GM19328 (cell line): ENCODE measurements at regions not wholly inside any gene's neighbourhood (a gene's known extent, or its start where the extent isn't known, plus 50 kb on each side); places are given as distances from the start of the nearest gene placed in this dataset.

Source experiments
- ATAC-seq: cut with Tn5 transposase; IDR thresholded peaks from one replicate; pipeline ENCODE4 v1.9.1; 2021; ENCODE audit warnings: mild to moderate bottlenecking, moderate library complexity; ENCODE audit not compliant: unreplicated experiment

DNA sequence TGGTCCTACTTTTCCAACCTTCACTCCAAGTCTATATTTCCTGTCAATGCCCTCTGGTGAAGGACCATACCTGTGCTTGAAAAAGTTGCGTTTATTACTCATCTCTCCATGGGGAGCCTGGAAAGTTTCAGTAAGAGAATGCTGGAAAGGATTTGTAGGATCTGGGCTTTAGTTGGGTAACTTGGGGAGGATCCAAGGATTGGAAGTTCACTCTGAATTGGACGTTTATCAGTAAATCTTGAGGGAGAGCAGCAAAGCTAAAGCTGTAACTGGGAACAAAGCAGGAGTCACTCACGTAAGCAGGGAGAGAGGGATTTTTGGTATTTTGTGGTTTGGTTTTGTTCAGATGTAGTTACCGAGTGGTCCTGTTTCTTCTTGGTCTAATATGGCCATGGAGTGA, 51.4 kb upstream of the NPVF start:
- ATAC-seq = no peak

DNA sequence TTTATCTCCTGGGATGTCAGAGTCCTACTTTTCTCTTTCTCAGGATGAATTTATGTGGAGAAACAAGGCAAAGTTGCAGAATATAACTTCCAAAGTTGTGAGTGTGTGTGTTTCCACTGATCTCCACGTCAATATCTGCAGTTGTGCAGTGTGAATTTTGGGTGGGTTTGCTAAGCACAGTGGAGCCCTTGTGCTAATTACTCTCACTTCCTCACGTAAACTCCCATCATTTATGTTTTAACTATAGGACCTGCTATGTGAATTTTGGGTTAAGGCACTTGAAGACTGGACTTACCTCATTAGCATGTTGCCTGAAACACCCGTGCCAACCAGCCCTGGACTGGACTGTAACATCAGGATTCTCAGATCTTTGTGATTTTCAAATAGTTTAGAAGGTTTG, 51.9 kb upstream of the NPVF start:
- ATAC-seq = no peak

DNA sequence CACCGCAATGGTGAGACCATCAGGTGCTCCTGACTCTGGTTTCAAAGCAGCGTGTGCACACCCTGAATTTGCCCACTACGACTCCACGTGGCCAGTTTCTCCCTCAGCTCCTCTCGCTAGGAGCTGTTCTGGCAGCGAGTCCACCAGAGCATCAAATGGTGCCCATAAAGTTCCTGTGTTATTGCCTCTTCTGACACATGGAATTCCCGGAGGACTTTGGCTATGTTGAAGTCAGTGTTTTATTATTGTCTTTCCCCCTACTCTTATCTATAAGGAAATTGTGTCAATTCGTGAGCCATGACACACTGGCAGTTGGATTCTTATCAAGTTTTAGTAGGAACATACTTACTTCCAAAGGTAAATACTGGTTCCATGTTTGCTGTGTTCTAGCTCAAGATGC, 53.9 kb upstream of the NPVF start:
- no peak for ATAC-seq

DNA sequence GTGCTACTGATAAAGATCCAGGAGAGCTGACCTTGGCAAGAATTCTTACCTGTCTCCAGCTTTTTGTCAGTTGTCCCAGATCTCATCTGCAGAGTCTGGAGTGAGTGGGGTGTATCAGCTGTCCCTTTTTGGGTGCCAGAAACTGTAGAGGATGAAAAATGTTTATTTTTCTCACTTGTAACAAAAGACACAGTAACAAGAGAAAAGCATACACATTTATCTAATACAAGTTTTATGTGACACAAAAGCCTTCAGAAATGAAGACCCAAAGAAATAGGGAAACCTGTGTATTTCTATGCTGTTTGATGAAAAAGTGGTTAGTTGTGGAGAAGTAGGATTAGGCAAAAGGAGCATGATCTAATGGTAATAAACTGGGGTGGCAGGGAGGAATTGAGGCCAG, 58.5 kb upstream of the NPVF start:
- no peak for ATAC-seq

DNA sequence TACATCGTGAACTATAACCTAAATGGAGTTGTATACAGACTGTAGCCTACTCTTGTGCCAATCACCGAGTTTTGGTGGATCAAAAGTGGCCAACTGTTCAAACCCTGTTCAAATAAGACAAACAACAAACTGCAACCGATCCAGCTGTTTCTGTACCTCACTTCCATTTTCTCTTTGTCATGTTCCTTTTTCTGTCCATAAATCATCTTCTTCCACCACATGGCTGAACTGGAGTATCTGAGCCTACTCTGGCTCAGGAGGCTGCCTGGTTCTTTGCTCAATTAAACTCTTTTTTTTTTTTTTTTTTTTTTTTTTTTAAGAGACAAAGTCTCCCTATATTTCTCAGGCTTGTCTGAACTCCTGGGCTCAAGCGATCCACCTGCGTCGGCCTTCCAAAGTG, 59.0 kb upstream of the NPVF start:
- ATAC-seq = no peak

DNA sequence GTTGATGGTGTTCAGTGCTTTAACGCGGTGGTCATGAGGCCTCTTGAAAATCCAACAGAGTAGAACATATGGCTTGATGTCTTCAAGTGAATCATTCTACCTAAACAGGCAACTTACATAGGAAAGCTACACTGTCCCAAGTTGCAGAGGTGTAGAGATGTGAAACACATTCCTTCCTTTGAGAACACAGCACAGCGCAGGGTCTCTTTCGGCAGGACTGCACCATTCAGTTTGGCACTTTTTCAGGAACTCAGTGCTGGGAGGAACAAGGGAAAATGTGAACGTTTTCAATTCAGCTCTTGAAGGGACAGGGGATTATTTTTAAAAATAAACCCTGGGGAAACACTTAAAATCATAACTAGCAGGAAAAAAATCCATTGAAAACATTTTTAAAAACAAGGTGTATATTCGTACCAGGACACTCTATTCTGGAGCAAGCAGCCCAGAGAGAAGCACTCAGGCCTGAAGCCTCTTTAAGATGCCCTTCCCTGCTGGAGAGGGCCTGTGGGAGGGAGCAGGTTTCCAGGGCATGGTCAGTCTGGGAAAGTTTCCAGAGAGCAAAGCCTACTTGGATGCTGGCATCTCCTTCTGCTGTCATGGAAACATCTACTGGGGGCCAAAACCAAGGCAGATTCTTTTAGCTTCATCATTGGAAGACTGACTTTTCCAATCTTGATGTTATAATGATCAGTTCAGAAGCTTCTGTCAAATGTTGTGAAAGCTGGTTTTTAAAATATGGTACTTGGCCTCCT, 60.4 kb upstream of the NPVF start:
- ATAC-seq = no peak

DNA sequence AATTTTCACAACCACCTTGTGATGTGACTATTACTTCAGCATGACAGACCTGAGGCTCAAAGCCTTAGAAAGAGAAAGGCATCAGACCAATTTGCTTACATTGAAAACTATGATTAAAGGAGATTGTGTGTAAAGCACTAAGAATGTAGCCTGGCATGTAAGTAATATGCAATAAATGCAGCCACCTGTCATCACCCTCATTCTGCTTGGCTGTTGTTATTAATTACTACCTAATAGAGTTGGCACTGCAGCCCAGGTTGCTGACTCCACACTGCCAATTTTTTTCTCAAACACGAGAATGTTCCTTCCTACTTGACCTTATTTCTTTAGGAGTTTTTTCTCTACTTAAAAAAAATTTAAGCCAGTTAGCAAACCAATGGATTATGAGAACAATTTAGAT, 61.2 kb upstream of the NPVF start:
- ATAC-seq = no peak

DNA sequence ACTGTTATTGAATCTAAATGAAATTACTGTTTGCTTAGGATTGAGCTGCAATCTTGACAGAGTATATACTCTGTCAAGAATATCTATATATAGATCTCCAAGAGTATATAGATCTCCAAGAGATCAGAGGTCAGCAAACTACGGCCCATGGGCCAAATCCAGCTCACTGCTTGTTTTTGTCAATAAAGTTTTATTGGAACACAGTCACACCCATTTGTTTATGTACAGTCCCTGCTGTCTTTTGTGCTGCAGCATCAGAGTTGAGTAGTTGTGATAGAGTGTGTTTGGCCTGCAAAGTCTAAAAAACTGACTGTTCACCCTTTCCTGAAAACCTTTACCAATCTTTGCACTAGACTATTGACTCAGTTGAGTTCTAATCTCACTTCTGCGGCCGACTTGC, 66.3 kb upstream of the NPVF start:
- no peak for ATAC-seq

DNA sequence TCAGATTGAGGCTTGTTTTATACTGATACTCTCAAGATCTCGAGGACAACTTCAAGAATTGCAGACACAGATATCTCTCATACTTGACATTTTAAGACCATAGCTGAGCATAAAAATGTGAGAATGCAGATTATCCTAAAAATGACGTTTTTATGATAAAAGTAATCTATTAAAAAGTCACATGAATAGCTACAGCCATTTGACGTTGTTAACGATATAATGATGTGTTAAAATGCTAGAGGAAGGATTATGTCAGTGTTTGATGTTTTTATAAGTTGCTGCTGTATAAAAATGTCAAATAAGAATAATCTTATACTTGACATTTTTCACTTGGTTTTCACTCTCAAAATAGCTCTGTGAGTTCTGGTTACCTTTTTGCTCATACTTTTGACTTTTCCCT, 67.1 kb upstream of the NPVF start:
- ATAC-seq = no peak

DNA sequence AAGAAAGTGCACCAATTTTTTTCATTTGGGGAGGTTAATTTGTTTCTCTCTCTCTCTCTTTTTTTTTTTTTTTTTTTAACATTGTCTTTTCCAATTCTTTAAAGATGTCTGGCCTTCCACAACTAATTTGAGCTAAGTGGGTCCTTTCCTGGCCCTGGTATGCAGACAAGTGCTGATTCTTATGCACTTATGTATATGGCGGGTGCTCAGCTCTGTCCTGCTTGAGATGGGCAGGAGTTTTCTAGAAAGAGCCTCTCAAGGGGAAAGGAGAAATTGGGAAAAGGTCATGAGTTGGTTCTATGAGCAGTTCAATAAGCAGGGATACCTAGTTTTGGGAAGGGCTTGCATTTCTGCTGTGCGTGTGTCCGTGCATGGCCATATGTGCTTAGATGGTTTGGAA, 67.8 kb upstream of the NPVF start:
- no peak for ATAC-seq

DNA sequence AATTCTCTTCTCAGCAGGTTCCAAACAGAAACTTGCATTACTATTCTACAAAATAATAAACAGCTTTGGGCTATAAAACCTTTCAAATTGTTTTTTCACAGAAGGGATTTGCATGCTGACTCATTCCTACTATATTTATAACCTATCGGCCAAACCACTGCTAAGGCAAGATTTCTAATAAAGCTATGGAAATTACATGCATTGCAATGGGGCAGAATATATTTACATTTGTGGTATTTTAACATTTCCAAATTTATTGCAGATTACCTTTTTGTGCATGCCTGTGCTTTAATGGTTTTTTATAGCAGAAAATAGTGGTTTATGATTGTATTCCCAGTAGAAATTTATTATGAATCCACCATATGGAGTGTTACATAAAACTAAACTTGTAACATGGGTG, 69.0 kb upstream of the NPVF start:
- ATAC-seq = no peak

DNA sequence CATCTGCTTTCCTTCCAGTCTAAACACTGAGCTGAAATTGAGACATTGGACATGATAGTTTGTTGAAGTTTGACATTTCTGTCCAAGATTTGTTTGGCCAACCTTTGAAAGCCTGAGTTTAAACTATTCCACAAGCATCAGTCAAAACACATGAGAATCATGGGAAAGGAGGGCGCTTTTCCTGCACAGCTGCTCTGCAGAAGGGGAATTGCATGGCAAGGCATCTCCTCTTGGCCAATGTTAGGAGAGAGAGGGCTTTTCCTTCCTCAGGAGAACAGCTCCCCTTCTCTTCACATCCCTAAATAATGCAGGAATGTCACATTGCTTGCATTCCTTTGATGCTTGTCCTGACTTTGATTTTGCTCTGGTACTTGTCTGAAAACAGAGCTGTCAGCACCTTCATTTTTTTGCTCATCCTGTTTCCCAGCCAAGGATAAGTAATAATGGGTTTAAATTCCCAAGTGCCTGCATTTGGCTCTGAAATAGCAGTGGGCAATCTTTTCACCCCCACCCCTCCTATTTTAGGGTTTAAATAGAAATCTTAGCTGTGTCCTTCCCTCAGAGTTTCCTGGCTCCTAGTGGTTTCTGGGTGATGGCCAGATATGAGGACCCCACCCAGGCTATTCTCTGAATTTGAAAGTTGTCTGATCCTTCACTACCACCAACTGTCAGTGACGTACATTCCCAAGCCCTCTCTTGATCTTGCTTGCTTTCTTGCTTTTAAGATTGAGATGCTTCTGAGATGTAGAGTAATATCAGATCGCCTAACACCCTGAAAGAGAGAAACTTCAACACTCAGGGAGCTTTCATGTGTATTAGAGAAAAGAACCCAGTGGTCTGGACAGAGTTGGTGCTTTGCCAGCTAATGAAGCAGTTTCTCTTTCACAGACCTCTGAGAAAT, 75.2 kb upstream of the NPVF start:
- ATAC-seq = no peak

DNA sequence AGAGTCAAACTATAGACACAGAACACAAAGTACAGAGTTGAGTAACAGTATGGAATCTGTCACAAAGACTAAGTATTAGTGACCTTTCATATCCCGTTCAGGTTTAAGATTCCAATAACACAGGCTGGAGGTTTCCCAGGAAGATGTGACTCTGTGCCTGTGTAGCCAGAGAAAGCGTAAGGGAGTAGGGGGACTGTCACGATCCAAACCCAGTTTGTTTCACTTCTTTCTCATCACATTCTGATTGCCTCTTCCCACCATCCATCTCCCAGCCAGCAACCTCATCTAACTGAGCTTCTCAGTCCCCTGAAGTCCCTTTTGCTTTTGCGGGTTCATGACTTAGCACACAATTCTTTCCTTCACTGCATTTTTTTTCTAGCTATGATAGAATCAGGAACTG, 76.4 kb upstream of the NPVF start:
- no peak for ATAC-seq

DNA sequence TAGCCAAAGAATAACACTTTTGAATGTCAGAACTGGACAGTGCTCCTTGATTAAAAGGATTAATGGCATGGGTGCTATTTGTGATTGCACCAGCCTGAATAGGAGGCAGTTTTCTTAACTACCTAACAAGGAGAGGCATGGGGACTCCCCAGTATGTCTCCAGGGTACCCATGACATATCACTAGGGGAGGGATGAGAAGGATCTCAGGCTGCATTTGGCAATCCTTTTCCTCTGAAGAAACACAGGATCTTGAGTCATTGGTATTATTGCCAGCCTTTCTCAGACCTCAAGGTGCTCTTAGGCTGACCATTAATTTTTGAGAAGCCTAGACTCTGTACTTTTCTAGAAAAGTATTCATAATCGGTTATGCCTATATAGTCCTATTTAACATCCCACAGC, 77.5 kb upstream of the NPVF start:
- ATAC-seq = no peak

DNA sequence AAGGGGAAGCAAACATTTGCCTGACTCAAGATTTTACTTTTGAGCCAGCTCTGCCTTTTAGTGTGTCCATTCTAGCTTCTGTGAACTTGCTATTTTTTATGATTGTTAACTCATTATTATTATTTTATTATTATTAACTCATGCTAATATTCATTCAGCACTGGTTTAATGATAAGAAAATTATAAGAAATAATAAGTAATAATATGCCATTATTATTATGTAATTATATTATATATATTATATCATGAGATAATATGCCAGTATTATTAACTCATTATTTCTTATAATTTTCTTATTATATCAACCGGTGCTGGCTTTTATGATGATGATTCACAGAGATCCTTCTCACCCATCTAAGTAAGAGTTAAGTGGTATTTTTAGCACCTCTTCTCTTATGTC, 79.3 kb upstream of the NPVF start:
- ATAC-seq = no peak

DNA sequence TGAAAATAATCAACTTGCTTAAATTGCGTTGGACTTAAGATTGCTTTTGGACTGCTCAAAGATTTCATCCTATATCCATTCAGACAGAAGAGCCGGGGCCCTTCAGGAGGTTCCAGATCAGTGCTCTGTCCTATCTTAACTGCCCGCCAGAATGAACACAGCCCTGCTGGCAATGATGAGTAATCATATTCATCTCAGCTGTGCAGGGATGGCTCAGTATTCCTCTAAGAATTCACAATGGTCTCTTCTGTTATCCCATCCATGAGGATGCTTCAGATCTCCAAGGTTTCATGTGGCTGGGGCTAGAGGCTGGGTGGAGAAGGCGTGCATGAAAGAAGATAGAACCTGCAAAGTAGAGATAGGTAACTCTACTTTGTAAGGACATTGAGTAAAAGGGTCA, 80.0 kb upstream of the NPVF start:
- no peak for ATAC-seq

DNA sequence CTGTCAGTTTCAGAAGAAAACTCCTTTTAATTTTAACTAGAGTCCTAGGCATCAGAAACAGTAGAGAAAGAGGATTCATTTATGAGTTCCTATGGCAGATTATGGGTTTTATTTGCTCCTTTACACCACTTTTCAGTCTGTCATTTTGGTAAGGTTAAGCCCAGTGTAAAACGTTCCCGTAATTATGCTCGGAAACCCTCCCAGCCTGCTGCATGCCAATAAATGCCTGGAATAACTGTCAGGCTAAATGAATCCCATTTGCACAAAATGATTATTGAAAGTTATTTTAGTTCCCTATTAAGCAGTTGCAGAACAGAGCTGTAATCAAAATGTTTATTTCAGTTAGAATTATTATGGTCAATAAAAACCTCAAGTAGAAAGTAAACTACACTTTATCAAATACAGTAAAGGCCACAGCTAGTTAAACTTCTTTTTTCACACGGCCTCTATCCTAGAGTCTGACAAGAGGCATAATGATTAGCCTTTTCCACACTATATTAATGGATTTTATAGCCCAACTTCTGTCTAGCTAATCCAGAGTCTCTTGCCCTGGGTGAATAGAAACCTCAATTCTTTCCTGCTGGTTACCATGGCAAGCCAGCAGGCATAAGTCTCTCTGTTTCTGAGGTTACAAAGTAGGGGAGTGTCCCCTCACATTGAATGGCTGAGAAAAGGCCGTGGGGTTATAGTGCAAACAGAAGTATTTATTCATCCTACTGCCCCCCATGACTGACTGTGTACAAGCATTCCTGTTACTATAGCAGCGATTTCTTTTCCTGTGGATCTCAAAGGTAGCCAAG, 80.8 kb upstream of the NPVF start:
- no peak for ATAC-seq

DNA sequence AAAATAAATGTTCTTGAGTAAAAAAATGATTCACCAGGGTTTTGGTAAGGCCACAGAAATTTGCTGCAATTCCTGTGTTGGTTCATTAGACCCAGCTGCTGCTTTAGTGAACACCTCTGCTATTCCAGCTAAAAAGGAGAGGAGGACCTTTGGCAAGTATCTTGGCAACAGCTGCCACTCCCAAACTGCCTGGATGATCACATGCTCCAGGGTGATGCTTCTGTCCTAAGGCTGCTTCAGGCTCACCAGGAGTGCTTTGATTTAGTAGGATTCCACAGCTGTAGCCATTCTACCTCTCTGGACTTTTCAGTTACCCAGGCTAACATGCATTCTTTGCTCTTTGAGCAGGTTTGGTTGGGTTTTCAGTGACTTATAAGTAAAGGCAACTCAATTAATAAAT, 82.6 kb upstream of the NPVF start:
- ATAC-seq = no peak

DNA sequence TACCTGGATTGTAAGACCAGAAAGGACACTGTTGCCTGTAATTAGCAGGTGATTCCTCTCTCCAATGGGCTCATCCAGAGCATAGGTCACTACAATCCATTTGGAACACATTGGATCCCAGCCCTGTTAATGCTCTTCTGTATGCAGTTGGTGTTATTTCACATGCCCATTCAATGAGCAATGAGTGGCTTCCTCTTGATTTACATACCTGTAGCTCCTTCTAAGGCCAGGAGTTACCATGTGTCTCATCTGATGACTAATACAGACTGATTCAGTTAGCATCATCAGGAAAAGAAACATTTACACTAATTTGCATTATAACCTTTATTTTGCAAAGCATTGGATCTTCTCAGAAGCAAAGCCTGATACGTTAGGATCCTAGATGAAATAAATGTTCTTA, 83.1 kb upstream of the NPVF start:
- ATAC-seq = no peak

DNA sequence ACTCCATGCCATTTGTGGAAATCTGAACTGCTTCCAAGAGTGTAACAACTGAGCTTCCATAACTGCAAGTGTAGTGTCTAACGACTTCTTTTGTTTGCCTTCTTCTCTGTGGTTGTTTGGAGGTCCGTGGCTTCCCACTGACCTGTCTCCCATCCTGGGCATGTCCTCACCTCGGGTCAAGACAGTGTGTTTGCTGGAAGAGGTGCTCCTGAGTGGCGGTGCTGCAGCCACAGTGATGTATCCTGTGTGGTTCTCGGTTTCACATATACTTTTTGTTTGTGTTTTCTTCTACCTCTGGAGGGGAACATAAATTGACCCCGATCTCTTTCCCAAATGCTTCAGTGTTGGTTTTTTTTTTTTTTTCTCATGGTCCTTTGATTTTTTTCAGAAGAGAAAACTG, 84.7 kb upstream of the NPVF start:
- no peak for ATAC-seq

DNA sequence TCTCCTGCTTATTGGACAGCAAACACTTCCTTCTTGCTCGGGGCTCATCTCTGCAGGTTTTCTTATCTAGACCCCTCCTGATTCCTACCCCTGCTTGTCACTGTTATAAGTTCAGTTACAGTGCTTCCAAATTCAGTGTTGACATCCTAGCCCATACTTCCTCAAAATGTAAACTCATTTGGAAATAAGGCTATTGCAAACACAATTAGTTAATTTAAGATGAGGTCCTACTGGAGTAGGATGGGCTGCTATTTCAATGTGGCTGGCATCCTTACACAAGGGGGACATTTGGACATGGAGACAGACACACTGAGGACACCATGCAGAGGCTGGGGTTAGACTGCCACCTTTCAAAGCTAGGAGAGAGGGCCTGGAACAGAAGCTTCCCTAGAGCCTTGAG, 85.2 kb upstream of the NPVF start:
- no peak for ATAC-seq
